Common myeloid progenitor, CD34-positive (primary cell): ENCODE measurements at regions not wholly inside any gene's neighbourhood (a gene's known extent, or its start where the extent isn't known, plus 50 kb on each side); places are given as distances from the start of the nearest gene placed in this dataset.

ENCODE experiments used
- CTCF ChIA-PET: fragments of 350-600 bp; sonication (Branson Sonifier 250); formaldehyde crosslinking; loops from one replicate; lab custom pipeline; 2021; ENCODE audit warnings: antibody characterized with exemption; lab: Charles Lee
- POLR2A ChIA-PET: fragments of 350-600 bp; sonication (Branson Sonifier 250); formaldehyde crosslinking; loops from one replicate; lab custom pipeline; 2021; ENCODE audit warnings: antibody characterized with exemption; lab: Charles Lee
- DNase-seq, 3 donors: peaks; one replicate each; pipeline versions ENCODE4 v3.0.0 to v3.0.0-alpha.2; 2013
- H3K27ac ChIP-seq, 2 experiments: 1 replicate in 1 of 2; 2 replicates in 1 of 2; pipeline ENCODE4 v1.7.0; 2013; ENCODE audit warnings: inconsistent platforms in 2 of 2, low read length in 2 of 2, mild to moderate bottlenecking in 2 of 2, low read depth in 1 of 2, moderate library complexity in 1 of 2; ENCODE audit not compliant: severe bottlenecking in 2 of 2, insufficient read depth in 1 of 2, poor library complexity in 1 of 2
- H3K27me3 ChIP-seq, 5 experiments: replicated peaks in 2 of 5; 1 replicate in 3 of 5; 2 replicates in 2 of 5; pipeline versions ENCODE4 v1.6.1 to v1.7.0; 2013; ENCODE audit warnings: low read length in 4 of 5, mild to moderate bottlenecking in 2 of 5, moderate library complexity in 2 of 5, inconsistent platforms in 1 of 5; ENCODE audit not compliant: insufficient read depth in 5 of 5, control insufficient read depth in 4 of 5
- H3K36me3 ChIP-seq, 4 experiments: 1 replicate in 2 of 4; 2 replicates in 2 of 4; pipeline versions ENCODE4 v1.6.1 to v1.7.0; 2013; ENCODE audit warnings: low read length in 3 of 4, control low read depth in 1 of 4, mild to moderate bottlenecking in 1 of 4; ENCODE audit not compliant: control insufficient read depth in 4 of 4, insufficient read depth in 4 of 4
- H3K4me1 ChIP-seq, 4 experiments: 1 replicate in 3 of 4; 2 replicates in 1 of 4; pipeline versions ENCODE4 v1.6.1 to v1.7.1; 2013; ENCODE audit warnings: low read length in 3 of 4, mild to moderate bottlenecking in 3 of 4, control low read depth in 1 of 4, inconsistent platforms in 1 of 4, moderate library complexity in 1 of 4; ENCODE audit not compliant: control insufficient read depth in 4 of 4, insufficient read depth in 4 of 4; ENCODE audit errors: control extremely low read depth in 1 of 4
- H3K4me3 ChIP-seq, 7 experiments: 1 replicate in 4 of 7; 2 replicates in 3 of 7; pipeline versions ENCODE4 v1.5.1 to v1.7.0; 2013; ENCODE audit warnings: mild to moderate bottlenecking in 7 of 7, low read length in 6 of 7, moderate library complexity in 6 of 7, inconsistent platforms in 2 of 7, low read depth in 2 of 7, control low read depth in 1 of 7; ENCODE audit not compliant: insufficient read depth in 4 of 7, control insufficient read depth in 1 of 7; ENCODE audit errors: extremely low read depth in 1 of 7
- H3K9me3 ChIP-seq, 5 experiments: 1 replicate in 4 of 5; 2 replicates in 1 of 5; pipeline versions ENCODE4 v1.6.1 to v1.7.1; 2013; ENCODE audit warnings: low read length in 4 of 5, mild to moderate bottlenecking in 2 of 5, inconsistent platforms in 1 of 5, low read depth in 1 of 5, moderate library complexity in 1 of 5; ENCODE audit not compliant: control insufficient read depth in 4 of 5, insufficient read depth in 2 of 5; ENCODE audit errors: control extremely low read depth in 1 of 5
- WGBS: methylation state at CpG from one replicate; pipeline ENCODE4 v1.1.5; 2013; ENCODE audit not compliant: insufficient coverage; 5-methylcytosine and 5-hydroxymethylcytosine counted together

DNA sequence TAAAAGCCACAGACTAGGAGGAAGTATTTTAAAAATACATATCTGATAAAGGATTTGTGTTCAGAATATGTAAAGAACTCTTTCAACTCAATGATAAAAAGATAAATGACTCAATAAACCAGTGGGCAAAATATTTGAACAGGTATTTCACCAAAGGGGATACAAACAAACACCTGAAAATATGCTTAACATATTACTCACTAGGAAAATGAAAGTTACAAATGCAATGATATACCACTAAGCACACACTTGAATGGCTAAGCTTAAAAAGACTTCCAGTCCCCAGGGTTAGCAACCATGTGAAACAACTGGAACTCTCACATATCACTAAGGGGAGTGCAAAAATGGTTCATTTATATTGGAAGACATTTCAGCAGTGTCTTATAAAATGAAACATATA, 131.6 kb downstream of the SLIT2 start:
- no peaks in the 10 kb centered on the region for H3K4me1 ChIP-seq
- no peak overlapping the region for H3K27ac ChIP-seq
- CTCF ChIA-PET = interaction anchor here (0.6 to 1.4 kb wide), 2 partner anchors 11 to 196 kb away, joined by 3 to 5 read pairs; no protein-coding TSS in a partner anchor
- no peaks in the 10 kb centered on the region for H3K9me3 ChIP-seq
- H3K27me3 ChIP-seq = peaks cover 0 to 3% (median 0%) of the 10 kb centered on the region in 5 experiments
- H3K4me3 ChIP-seq = no peak overlapping the region
- POLR2A ChIA-PET = no interaction called here
- H3K36me3 ChIP-seq = no peaks in the 10 kb centered on the region
- DNase-seq = no peak

DNA sequence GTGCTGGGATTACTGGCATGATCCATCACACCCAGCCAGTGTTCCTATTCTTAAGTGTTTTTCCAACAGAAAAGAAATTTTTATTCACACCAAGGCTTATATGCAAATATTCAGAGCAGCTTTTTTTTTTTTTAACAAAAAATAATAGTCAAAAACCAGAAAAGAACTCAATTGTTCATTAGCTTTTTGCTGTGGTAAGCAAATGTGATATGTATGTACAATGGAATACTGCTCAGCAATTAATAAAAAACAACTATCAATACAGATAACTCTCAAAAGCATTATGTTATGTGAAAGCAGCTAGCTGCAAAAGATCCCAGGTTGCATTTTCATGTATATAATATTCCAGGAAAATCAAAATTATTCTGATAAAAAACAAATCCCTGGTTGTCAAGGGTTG, 132.3 kb downstream of the SLIT2 start:
- no peaks in the 10 kb centered on the region for H3K9me3 ChIP-seq
- H3K4me3 ChIP-seq = no peak overlapping the region
- no peak overlapping the region for H3K27ac ChIP-seq
- H3K4me1 ChIP-seq = no peaks in the 10 kb centered on the region
- ChIA-PET CTCF (interaction anchor here (1.4 kb wide), 1 partner anchor 10 kb away, joined by 3 read pairs; no protein-coding TSS in a partner anchor), POLR2A (no interaction called here)
- H3K27me3 ChIP-seq = peaks cover 0 to 3% (median 0%) of the 10 kb centered on the region in 5 experiments
- DNase-seq = no peak
- H3K36me3 ChIP-seq = no peaks in the 10 kb centered on the region

DNA sequence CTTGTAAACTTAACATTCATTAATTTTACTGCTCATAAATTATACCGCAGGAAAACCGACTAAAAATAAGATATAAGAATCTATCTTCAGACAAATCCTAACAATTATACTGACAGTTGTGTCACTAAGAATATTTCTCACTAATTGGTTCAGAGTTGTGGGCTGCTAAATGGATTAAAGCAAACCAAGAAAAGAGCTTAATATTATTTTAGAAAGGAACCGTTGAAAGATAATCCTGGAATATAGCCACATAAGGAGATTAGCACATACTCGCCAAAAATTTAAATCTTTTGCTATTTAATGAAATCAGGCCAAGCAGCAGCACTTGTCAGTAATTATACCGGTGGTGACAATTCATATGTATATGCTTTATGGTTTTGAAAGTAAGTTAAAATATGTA, 132.8 kb downstream of the SLIT2 start:
- no peak for DNase-seq
- Histone ChIP-seq H3K27ac (no peak overlapping the region), H3K36me3 (no peaks in the 10 kb centered on the region), H3K4me3 (no peak overlapping the region), H3K4me1 (no peaks in the 10 kb centered on the region), H3K9me3 (no peaks in the 10 kb centered on the region), H3K27me3 (peaks cover 0 to 3% (median 0%) of the 10 kb centered on the region in 5 experiments)
- CTCF ChIA-PET = interaction anchor here (1.4 kb wide), 1 partner anchor 10 kb away, joined by 3 read pairs; no protein-coding TSS in a partner anchor
- WGBS = 70% methylated on average over 1 of the region's 5 CpGs
- POLR2A ChIA-PET = no interaction called here

DNA sequence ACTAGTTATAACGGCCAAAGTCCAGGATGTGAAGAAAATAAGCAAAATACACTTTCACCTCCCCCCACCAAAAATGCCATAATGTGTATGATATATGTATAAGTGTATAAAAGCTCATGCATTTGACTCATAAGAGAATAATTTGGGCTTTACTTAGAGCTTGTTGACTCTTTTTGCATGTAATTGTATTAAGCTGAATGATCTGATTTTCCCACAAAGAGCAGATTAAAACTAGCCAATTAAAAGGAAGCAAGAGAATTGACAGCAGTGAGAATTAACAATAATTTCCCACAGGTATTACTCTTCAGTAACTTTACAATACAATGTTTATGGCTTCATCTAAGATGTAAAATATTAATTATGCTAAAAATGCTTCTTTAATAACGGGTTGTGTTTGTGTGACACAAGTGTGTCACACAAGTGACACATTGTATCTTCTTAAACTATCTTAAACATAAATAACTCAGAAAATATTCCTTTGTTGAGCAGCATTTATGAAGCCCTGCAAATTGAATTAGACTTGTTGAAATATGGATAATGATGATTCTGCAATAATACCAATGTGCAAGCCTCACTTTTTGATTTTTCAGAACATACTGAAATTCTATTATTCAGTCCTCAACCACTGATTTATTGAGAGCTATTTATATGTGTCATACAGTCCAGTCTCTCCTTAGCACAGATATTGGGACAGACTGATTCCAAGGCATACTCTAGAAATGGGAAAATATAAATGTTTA, 134.5 kb downstream of the SLIT2 start:
- no CpG with 5 or more reads among the region's 2 CpGs for WGBS
- Histone ChIP-seq H3K27me3 (peaks cover 0 to 1% (median 0%) of the 10 kb centered on the region in 5 experiments), H3K27ac (no peak overlapping the region), H3K9me3 (no peaks in the 10 kb centered on the region), H3K4me1 (no peaks in the 10 kb centered on the region), H3K4me3 (no peak overlapping the region), H3K36me3 (no peaks in the 10 kb centered on the region)
- CTCF ChIA-PET = interaction anchor here (1.5 kb wide), 1 partner anchor 10 kb away, joined by 4 read pairs; no protein-coding TSS in a partner anchor
- no peak for DNase-seq
- POLR2A ChIA-PET = no interaction called here

DNA sequence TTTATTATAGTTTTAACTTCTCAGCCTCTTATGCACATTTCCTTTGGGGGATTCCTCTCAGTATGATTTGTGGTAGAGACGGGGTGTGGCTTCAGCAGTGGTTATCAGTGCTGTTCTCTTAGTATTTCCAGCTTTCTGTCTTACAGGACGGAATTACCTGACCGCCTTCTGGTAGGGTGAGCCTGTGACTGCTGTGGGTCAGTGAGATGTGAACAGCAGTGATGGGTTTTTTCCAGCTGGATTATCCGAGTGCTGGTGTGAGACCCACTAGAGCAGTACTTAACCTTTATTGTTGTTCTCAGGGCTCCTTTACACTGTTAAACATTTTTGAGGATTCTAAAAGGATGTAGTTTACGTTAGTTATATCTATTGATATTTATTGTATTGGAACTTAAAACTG, 135.2 kb downstream of the SLIT2 start:
- Histone ChIP-seq H3K4me1 (no peaks in the 10 kb centered on the region), H3K4me3 (no peak overlapping the region), H3K27me3 (peaks cover 0 to 1% (median 0%) of the 10 kb centered on the region in 5 experiments), H3K9me3 (no peaks in the 10 kb centered on the region), H3K27ac (no peak overlapping the region), H3K36me3 (no peaks in the 10 kb centered on the region)
- POLR2A ChIA-PET = no interaction called here
- CTCF ChIA-PET = interaction anchor here (1.5 kb wide), 1 partner anchor 9 kb away, joined by 4 read pairs; no protein-coding TSS in a partner anchor
- 89% methylated on average over 2 of the region's 5 CpGs for WGBS
- DNase-seq = no peak

DNA sequence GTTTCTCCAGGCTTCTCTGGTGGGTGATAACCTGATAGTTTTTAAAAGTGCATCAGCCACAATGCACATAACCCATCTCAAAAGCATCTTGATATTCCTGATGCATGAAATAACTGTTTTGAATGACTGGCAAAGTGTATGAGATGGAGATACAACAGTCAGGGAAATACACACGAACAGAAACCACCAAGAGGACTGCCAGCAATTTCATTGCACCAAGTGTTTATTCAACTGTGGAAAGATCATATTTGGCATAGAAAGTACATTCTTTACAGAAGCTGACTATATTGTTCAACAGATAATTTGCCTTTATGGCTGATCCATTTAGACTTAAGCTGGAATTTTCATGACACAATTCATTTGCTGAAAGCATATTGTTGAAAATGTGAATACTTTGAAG, 139.5 kb downstream of the SLIT2 start:
- DNase-seq = no peak
- WGBS = no CpG with 5 or more reads among the region's 1 CpG

DNA sequence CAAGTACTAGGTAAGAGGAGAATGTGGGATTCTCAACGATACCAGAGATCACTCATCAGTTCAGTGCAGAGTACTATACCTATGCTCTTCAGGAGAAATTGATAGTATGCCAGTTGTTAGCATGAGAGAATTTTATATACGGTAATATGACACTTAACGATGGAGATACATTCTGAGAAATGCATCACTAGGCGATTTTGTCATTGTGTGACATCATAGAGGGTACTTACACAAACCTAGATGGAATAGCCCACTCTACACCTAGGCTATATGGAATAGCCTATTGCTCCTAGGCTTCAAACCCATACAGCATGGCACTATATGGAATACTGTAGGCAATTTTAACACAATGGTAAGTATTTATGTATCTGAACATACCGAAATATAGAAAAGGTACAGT, 140.2 kb downstream of the SLIT2 start:
- CTCF ChIA-PET = no interaction called here
- 92% methylated on average over 4 of the region's 5 CpGs for WGBS

More for the DNA sequence above, 139.5 kb downstream of the SLIT2 start:
- H3K9me3 ChIP-seq = no peaks in the 10 kb centered on the region
- no peaks in the 10 kb centered on the region for H3K36me3 ChIP-seq
- CTCF ChIA-PET = no interaction called here
- no peaks in the 10 kb centered on the region for H3K4me1 ChIP-seq
- H3K27ac ChIP-seq = no peak overlapping the region
- H3K27me3 ChIP-seq = peaks cover 0 to 1% (median 0%) of the 10 kb centered on the region in 5 experiments
- no peak overlapping the region for H3K4me3 ChIP-seq
- POLR2A ChIA-PET = no interaction called here

More for the DNA sequence above, 140.2 kb downstream of the SLIT2 start:
- H3K27me3 ChIP-seq = peaks cover 0 to under 1% (median 0%) of the 10 kb centered on the region in 5 experiments
- no peaks in the 10 kb centered on the region for H3K4me1 ChIP-seq
- DNase-seq = no peak
- no peaks in the 10 kb centered on the region for H3K36me3 ChIP-seq
- POLR2A ChIA-PET = no interaction called here
- H3K9me3 ChIP-seq = no peaks in the 10 kb centered on the region
- H3K27ac ChIP-seq = no peak overlapping the region
- H3K4me3 ChIP-seq = no peak overlapping the region
